GM18951 (cell line): ENCODE measurements at regions not wholly inside any gene's neighbourhood (a gene's known extent, or its start where the extent isn't known, plus 50 kb on each side); places are given as distances from the start of the nearest gene placed in this dataset.

Experiments
- POLR2A ChIP-seq: IDR thresholded peaks from 4 replicates; pipeline ENCODE4 v1.6.1; 2011; ENCODE audit warnings: mild to moderate bottlenecking; ENCODE audit not compliant: insufficient read length, insufficient read depth; ENCODE audit errors: extremely low read depth
- in situ Hi-C: fragments of 300-500 bp; cut with MboI; formaldehyde crosslinking; loops from one replicate; pipeline ENCODE4 v1.12.0; 2022; ENCODE audit warnings: low sequenced_read_pairs, mixed read lengths, inconsistent platforms; ENCODE audit not compliant: unreplicated experiment

DNA sequence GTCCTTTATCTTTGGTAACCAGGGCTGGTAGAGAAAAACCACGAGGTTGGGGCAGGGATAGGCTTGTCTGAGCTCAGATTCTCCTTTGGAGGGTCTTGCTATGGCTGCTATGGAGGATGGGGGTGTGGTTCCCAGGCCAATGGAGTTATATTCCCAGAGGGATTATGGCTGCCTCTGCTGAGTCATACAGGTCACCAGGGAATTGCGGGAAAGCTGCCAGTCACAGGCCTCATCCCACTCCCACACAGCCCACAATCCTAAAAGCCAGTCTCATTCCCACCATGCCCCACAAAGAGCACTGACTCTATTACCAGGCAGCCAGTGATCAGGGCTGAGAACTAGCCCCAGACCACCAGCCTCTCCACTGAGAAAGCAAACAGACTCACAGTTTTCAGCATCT, 316.6 kb upstream of the TMEM229A start:
- no peak for TF ChIP-seq POLR2A

GRCh38 chr7:124338861-124339260, 306.0 kb upstream of the TMEM229A start:
- TF ChIP-seq POLR2A, result no peak
- in situ Hi-C loops, result no loop called here

More for the DNA sequence above, 316.6 kb upstream of the TMEM229A start:
- in situ Hi-C loops, result no loop called here

- in situ Hi-C loops, result no loop called here
- no peak for TF ChIP-seq POLR2A
These were observed 298.0 kb upstream of the TMEM229A start for GRCh38 chr7:124330731-124331407.

DNA sequence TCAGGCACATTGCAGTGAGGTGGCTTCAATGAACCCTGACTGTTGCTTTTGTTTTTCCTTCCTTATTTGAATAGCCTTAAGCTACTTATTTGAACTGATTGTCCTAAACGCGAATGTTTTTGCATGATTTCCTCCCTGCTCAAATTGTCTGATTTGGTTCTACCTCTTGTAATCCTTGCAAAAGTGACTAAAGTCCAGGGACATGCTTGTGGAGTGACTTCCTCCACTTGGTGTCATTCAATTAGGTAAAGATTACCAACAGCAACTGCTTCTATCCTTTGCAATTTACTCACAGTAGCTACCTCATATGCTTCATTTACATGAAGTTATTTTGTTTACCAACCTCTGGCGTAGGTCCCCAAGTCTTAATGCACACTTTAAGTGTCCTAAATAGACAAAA, 295.9 kb upstream of the TMEM229A start:
- no peak for TF ChIP-seq POLR2A
- in situ Hi-C loops, result no loop called here

GRCh38 chr7:124324262-124324661, 291.4 kb upstream of the TMEM229A start:
- in situ Hi-C loops, result no loop called here
- TF ChIP-seq POLR2A, result no peak

DNA sequence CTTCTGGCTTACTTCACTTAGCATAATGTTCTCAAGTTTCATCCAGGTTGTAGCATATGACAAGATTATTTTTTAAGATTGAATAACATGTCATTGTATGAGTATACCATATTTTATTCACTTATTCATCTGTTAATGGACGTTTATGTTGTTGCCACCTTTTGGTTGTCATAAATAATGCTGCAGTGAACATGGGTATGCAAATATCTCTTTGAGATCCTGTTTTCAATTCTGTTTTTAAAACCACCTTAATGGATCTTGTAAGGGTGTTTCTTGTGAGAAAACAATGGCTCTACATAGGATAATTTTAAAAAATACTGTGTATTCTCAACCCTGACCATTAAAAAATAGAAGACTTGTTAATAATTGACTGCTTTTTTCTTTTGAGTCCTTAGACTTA, 290.7 kb upstream of the TMEM229A start:
- no peak for TF ChIP-seq POLR2A
- in situ Hi-C loops, result no loop called here

DNA sequence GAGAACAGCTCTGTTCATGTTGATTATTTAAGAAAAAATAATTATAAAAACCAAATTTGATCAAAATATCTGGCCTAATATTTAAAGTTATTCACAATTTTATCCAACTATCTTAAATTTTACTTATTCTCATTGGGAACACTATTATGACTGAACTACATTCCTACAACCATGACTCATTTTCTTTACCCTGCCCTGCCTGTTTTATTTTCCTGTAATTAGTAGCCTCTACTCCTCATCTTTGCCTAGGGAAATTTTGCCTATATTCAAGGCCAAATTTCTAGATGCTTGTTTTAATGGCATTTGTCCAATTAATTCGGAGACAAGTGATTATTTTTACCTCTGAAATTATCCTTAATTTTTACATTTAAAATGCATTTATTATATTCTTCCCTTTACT, 289.7 kb upstream of the TMEM229A start:
- in situ Hi-C loops, result no loop called here
- no peak for TF ChIP-seq POLR2A

DNA sequence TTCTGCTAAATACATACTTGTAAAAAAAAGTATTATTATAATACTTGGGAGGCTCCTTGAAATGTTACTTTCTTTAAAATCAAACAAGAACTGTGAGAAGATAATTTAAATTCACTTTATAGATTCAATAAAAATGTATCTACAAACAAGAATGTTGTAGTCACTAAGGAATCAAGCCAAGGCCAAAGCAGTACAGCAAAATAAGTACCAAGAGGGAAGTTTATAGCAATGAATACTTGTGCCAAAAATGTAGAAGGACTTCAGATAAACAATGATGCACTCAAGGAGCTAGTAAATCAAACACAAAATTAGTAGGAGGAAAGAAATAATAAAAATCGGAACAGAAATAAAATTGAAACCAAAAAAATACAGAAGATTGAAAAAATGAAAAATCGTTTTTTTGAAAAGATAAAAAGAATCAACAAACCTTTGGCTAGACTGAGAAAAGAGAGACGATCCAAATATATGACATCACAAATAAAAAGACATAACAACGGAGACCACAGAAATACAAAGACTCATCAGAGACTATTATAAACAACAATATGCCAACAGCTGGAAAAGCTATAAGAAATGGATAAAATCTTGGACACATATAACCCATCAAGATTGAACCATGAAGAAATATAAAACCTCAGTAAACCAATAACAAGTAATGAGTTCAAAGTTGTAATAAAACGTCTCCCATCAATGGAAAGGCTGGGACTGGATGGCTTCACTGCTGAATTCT, 286.0 kb upstream of the TMEM229A start:
- in situ Hi-C loops, result no loop called here
- no peak for TF ChIP-seq POLR2A

- in situ Hi-C loops, result no loop called here
- no peak for TF ChIP-seq POLR2A
These were observed 278.1 kb upstream of the TMEM229A start for GRCh38 chr7:124310934-124311390.

DNA sequence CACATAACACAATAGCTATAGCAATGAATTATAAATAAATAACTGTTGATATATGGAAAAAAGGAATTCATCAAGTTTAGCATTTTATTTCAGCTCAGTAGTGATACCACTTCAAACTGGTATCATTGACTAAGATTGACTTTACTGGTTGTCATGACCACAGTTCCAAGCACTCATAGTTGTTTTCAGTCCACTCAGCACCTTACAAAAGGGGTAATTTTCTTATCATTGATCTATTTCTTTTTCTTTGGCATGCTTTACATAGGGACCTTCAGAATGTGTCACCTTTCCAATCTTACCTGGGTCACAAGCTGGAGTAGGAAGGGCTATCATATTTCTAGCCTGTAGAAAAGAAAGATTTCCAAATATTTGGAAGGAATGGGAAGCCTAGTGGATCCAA, 275.5 kb upstream of the TMEM229A start:
- in situ Hi-C loops, result no loop called here
- no peak for TF ChIP-seq POLR2A

DNA sequence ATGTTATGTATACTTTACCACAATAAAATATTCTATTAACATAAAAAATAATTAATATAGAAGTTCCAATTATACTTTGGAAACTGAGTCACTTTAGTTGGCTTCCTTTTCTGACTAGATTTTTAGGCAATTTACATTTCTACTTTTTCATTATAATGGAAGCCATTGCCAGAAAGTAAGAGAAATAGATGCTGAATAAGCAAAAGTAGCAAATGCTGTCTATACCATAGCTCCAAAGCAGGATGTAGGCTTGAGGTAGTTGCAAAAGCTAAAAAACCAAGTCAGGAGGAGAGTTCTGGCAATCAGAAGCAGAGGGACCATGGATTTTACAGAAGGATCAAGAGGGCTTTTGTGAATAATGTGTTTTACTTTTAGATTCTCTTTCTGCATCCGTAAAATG, 262.4 kb upstream of the TMEM229A start:
- TF ChIP-seq POLR2A, result no peak
- in situ Hi-C loops, result no loop called here

GRCh38 chr7:124284937-124285336, 252.1 kb upstream of the TMEM229A start:
- no peak for TF ChIP-seq POLR2A
- in situ Hi-C loops, result no loop called here

DNA sequence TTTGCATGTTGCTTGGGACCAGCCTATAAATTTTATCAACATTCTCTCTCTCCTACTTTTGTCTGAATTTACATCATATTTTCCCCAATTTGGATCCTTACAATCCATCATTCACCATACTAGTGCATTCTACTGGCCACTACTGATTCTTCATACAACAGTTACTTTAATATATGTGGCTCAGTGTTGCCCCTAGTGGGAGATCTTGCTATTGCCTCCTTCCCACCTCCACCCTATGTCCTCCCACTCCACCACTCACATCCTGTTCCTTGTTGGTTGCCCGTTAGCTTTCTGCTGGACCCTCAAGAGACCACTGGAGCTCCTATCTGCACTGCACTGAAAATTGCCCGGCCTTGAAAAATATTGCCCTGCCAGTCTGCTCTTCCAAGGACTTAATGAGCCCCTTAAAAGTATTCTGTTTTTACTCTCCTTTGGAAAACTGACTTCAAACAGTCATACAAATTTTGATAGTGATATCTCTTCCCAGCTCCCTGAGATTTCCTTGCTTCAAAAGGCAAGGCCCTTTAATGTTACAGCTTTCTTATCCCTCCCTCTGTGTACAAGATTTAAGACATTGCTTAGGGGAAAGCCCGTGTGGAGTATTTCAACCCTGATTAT, 243.2 kb upstream of the TMEM229A start:
- no peak for TF ChIP-seq POLR2A
- in situ Hi-C loops, result no loop called here

DNA sequence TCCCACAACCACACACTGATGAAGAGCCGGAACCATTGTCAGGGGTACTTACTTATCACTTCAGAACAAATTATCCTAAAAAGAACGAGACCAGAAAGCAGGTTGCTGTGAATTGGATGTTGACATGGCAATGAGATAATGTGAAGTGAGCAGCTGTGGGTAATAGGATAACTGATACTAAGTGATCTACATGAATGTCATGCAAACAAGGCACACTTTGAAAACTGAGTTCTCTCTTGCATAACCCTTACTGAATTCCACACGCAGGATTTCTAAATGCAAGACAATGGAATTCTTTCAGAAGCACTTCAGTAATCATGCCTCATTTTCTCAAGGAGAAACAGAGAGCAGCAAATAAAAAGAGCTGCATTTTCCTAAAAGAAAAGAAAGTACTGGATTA, 242.5 kb upstream of the TMEM229A start:
- in situ Hi-C loops, result no loop called here
- no peak for TF ChIP-seq POLR2A
